ENCODE measurements at regions not wholly inside any gene's neighbourhood (a gene's known extent, or its start where the extent isn't known, plus 50 kb on each side); places are given as distances from the start of the nearest gene placed in this dataset.
A peak's percentile ranks its signal among the peaks of the same experiment; 100 is the strongest.

DNA sequence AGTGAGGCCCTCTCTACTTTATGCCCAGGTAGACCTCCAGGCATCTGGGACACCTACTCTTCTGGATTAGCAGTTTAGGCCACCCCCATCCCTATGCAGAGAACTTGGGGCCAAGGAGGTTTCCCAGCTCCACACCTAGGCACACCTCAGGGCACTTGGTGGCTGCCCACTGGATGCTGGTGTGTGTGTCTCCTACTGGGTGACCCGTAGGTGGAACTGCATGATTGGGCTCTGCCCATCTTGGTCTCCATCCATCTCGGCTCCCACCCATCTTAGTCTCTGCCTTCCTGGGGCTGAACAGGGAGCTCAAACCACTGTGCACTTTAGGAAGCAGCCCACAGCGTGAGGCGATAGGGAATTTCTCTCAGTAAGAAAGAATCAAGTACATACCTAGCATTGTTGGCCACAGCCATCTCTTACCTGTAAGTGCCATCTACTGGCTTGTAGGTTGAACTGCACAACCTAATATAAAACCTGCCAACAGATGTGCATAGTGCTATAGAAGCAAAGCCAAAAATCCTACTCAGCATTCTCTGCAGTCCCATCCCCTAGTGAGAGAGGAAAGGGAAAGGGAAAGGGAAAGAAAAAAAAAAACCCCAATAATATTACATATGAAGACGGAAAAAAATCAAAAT lies 61.6 kb upstream of the PTPN5 start:
- Histone ChIP-seq H3K27me3 (ENCODE audit: control insufficient read depth, low read length) (0 out of 2 replicates have a peak, but pooled peaks cover 3% of the 10 kb centered on the region), H4K20me1 (ENCODE audit: control insufficient read depth, insufficient read depth, low read depth, low read length) (no peaks in the 10 kb centered on the region), H3K27ac (ENCODE audit: low read depth, low read length) (no peak overlapping the region), H3K4me2 (ENCODE audit: low read length) (no peak overlapping the region), H3K9me2 (replicated peaks; ENCODE audit: control insufficient read depth, low read length) (no peaks in the 10 kb centered on the region), H3K4me1 (ENCODE audit: control insufficient read depth, low read length) (no peaks in the 10 kb centered on the region), H3K79me2 (ENCODE audit: control insufficient read depth, low read length) (no peaks in the 10 kb centered on the region), H3K9me3 (ENCODE audit: control insufficient read depth, insufficient read depth, low read length) (no peaks in the 10 kb centered on the region), H3K36me3 (ENCODE audit: control insufficient read depth, low read length) (no peaks in the 10 kb centered on the region), H3F3A (ENCODE audit: control insufficient read depth, insufficient read depth) (no peaks in the 10 kb centered on the region), H3K4me3 (ENCODE audit: low read length) (no peak overlapping the region)
- TF ChIP-seq EZH2phosphoT487 (IDR thresholded peaks at IDR 0.05; ENCODE audit: borderline replicate concordance, low read length) = no peak
- TF ChIP-seq, protein P1, sequence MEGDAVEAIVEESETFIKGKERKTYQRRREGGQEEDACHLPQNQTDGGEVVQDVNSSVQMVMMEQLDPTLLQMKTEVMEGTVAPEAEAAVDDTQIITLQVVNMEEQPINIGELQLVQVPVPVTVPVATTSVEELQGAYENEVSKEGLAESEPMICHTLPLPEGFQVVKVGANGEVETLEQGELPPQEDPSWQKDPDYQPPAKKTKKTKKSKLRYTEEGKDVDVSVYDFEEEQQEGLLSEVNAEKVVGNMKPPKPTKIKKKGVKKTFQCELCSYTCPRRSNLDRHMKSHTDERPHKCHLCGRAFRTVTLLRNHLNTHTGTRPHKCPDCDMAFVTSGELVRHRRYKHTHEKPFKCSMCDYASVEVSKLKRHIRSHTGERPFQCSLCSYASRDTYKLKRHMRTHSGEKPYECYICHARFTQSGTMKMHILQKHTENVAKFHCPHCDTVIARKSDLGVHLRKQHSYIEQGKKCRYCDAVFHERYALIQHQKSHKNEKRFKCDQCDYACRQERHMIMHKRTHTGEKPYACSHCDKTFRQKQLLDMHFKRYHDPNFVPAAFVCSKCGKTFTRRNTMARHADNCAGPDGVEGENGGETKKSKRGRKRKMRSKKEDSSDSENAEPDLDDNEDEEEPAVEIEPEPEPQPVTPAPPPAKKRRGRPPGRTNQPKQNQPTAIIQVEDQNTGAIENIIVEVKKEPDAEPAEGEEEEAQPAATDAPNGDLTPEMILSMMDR (IDR thresholded peaks at IDR 0.05; ENCODE audit: low read depth, low read length, poor library complexity, severe bottlenecking) = peak; percentile 75

DNA sequence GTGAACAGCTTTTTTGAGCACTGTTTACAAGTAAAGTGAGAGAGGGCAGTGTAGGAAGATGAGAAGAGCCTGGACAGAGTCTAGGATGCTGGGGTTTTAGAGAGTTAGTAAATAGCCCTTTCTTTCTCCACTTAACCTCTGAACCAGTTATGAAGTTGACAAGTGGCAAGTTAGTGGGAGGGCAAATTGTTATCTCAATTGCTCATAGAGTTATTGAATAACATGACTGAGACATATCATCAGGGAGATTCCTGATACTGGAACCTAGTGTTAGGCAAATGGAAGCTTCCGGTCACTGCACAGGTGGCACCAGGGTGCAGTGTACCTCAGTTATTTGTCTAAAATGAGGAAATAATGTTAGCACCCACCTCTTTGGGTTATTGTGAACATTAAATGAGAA lies 57.8 kb upstream of the PTPN5 start:
- Histone ChIP-seq H3K9me3 (ENCODE audit: control insufficient read depth, insufficient read depth, low read length) (no peaks in the 10 kb centered on the region), H3K79me2 (ENCODE audit: control insufficient read depth, low read length) (no peaks in the 10 kb centered on the region), H3K9me2 (replicated peaks; ENCODE audit: control insufficient read depth, low read length) (no peaks in the 10 kb centered on the region), H3K27ac (ENCODE audit: low read depth, low read length) (no peak overlapping the region), H3F3A (ENCODE audit: control insufficient read depth, insufficient read depth) (no peaks in the 10 kb centered on the region), H3K36me3 (ENCODE audit: control insufficient read depth, low read length) (no peaks in the 10 kb centered on the region), H3K4me3 (ENCODE audit: low read length) (no peak overlapping the region), H3K27me3 (ENCODE audit: control insufficient read depth, low read length) (peaks cover 3% of the 10 kb centered on the region; the same call in 1 of the 2 replicates), H3K4me2 (ENCODE audit: low read length) (no peak overlapping the region), H4K20me1 (ENCODE audit: control insufficient read depth, insufficient read depth, low read depth, low read length) (no peaks in the 10 kb centered on the region), H3K4me1 (ENCODE audit: control insufficient read depth, low read length) (no peaks in the 10 kb centered on the region)
- no peak for TF ChIP-seq EZH2phosphoT487 (IDR thresholded peaks at IDR 0.05; ENCODE audit: borderline replicate concordance, low read length)
- TF ChIP-seq, protein P1 (IDR thresholded peaks at IDR 0.05; ENCODE audit: low read depth, low read length, poor library complexity, severe bottlenecking) = no peak

DNA sequence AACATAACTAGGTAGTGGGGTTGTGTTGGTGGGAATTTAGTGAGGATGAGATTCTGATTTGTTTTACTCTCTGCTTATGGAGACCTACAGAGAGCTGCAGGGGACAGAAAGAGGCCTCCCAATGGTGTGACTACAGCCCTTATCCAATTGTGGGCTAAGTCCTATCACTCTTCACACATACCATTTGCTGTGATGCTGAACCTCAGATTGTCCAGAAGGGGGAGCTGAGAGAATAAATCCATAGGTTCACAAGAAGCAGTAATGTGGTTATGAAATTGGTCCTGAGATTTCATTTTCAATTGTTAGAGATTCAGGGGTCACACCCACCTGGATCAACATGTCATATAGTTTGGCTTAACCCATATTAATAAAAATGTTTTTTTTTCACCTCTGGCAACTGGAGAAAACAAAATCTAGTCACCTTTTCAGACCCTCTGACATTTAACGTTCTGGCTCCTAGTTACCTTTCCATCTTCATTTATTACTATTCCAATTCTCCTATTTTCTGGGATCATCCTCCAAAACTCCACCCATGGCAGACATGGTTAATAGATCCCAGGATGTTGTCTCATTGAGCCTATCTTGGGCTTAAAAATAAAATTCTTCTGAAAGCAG lies 53.3 kb upstream of the PTPN5 start:
- Histone ChIP-seq H3K36me3 (ENCODE audit: control insufficient read depth, low read length) (no peaks in the 10 kb centered on the region), H3K27ac (ENCODE audit: low read depth, low read length) (no peak overlapping the region), H3K4me1 (ENCODE audit: control insufficient read depth, low read length) (no peaks in the 10 kb centered on the region), H3K27me3 (ENCODE audit: control insufficient read depth, low read length) (no peaks in the 10 kb centered on the region; the same call in 1 of the 2 replicates), H4K20me1 (ENCODE audit: control insufficient read depth, insufficient read depth, low read depth, low read length) (no peaks in the 10 kb centered on the region), H3K9me3 (ENCODE audit: control insufficient read depth, insufficient read depth, low read length) (no peaks in the 10 kb centered on the region), H3K4me2 (ENCODE audit: low read length) (no peak overlapping the region), H3K79me2 (ENCODE audit: control insufficient read depth, low read length) (no peaks in the 10 kb centered on the region), H3K9me2 (replicated peaks; ENCODE audit: control insufficient read depth, low read length) (no peaks in the 10 kb centered on the region), H3K4me3 (ENCODE audit: low read length) (no peak overlapping the region), H3F3A (ENCODE audit: control insufficient read depth, insufficient read depth) (no peaks in the 10 kb centered on the region)
- no peak for TF ChIP-seq EZH2phosphoT487 (IDR thresholded peaks at IDR 0.05; ENCODE audit: borderline replicate concordance, low read length)
- TF ChIP-seq, protein P1 (IDR thresholded peaks at IDR 0.05; ENCODE audit: low read depth, low read length, poor library complexity, severe bottlenecking) = peak; percentile 79

Measured in DOHH2 (cell line).